SH-SY5Y (cell line): ENCODE measurements at regions not wholly inside any gene's neighbourhood (a gene's known extent, or its start where the extent isn't known, plus 50 kb on each side); places are given as distances from the start of the nearest gene placed in this dataset.

Experiments
- GATA2 ChIP-seq: IDR thresholded peaks from 2 replicates; pipeline ENCODE4 v1.6.1; 2011; ENCODE audit warnings: mild to moderate bottlenecking, low read depth, low read length
- GATA3 ChIP-seq: IDR thresholded peaks from 2 replicates; pipeline ENCODE4 v1.6.1; 2011; ENCODE audit warnings: low read depth, mild to moderate bottlenecking, low read length, moderate library complexity

DNA sequence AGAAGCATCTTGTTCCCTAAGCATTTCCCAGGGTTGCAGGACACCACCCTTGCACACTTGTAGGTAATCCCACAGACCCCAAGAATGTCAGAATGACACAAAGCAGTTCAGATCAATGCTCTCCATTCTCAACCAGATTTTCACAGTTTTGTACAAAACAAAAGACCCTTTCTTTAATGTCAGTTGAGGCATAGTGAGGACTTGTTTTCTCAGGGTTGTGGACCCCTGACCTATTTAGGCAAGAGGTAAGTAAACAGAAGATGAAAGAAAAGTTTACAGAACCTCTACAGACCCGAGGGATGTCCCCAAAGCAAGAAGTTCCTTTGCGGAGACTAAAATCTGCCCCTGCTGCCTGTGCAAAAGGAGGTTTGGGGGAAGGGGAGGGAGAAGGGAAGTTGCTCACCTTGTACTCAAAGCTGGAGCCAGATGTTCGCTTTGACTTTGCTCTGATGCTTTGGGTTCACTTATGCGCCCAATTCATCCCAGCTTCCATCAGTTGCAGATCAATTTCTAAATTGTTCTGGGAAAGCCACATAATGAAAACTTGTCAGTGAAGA lies 635.4 kb downstream of the EPHA4 start:
- no peak for TF ChIP-seq GATA3
- TF ChIP-seq GATA2, result no peak
